ENCODE measurements at regions not wholly inside any gene's neighbourhood (a gene's known extent, or its start where the extent isn't known, plus 50 kb on each side); places are given as distances from the start of the nearest gene placed in this dataset.

DNA sequence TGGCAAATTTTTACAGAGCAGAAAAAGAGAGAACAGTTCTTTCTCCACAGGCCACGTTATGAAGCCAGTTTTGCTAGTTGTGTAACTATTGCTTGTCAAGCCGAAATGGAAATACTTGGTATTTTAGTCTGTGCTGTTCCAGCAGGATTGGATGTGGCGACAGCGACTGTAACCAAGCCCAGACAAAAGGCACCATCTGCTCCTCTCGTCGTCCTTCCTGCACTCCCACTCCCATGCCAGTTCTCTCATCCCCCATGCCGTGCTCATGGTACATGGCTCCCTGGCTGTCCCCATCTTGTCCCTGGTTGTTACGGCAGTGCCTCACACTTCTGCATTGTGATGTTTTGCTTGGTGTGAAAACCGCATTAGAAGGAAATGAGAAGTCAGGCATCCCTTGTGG lies 185.7 kb upstream of the FZD8 start:
- no peak for TF ChIP-seq EZH2 (IDR thresholded peaks at IDR 0.05; ENCODE audit: borderline replicate concordance, insufficient read depth, low read depth, low read length, poor library complexity, severe bottlenecking)
- TF ChIP-seq, protein P1, sequence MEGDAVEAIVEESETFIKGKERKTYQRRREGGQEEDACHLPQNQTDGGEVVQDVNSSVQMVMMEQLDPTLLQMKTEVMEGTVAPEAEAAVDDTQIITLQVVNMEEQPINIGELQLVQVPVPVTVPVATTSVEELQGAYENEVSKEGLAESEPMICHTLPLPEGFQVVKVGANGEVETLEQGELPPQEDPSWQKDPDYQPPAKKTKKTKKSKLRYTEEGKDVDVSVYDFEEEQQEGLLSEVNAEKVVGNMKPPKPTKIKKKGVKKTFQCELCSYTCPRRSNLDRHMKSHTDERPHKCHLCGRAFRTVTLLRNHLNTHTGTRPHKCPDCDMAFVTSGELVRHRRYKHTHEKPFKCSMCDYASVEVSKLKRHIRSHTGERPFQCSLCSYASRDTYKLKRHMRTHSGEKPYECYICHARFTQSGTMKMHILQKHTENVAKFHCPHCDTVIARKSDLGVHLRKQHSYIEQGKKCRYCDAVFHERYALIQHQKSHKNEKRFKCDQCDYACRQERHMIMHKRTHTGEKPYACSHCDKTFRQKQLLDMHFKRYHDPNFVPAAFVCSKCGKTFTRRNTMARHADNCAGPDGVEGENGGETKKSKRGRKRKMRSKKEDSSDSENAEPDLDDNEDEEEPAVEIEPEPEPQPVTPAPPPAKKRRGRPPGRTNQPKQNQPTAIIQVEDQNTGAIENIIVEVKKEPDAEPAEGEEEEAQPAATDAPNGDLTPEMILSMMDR (IDR thresholded peaks at IDR 0.05), result no peak

DNA sequence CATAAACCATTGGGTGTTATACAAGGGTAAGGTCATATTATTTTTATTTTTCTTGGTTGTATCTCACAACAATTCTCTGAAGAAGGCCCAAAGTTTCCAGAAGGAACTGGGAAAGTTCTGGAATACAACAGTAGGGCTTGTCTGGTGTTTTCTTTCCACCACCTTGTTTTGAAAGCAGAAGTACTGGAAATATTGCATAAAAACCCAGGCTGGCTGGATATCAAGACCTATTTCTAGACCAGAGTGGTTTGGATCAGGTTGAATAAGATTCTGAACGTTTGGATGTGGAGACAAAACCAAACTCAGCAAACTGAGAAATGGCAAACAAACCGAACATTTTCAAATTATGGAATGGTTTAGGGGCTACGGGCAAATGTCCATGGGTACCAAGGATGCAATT lies 182.6 kb upstream of the FZD8 start:
- Mint-ChIP-seq H3K4me3 (no peak overlapping the region), H3K4me1 (no peaks in the 10 kb centered on the region), H3K27me3 (no peaks in the 10 kb centered on the region), H3K27ac (no peak overlapping the region), H3K9me3 (ENCODE audit: insufficient read depth) (no peaks in the 10 kb centered on the region)
- no peaks in the 10 kb centered on the region for H3K27me3 ChIP-seq (replicated peaks in 1 of 4; ENCODE audit: control extremely low read depth in 1 of 4, control insufficient read depth in 3 of 4, insufficient read depth in 4 of 4, low read length in 3 of 4)
- H3K4me2 ChIP-seq (replicated peaks; ENCODE audit: low read depth, low read length, poor library complexity, severe bottlenecking), result no peak overlapping the region
- no peak for ATAC-seq (ENCODE audit: low read depth)
- H3K9ac ChIP-seq (ENCODE audit: low read length), result no peak overlapping the region
- intact Hi-C loops (cut with micrococcal nuclease), result no loop called here
- no peaks in the 10 kb centered on the region for H3K4me1 ChIP-seq (ENCODE audit: control insufficient read depth in 2 of 2, insufficient read depth in 2 of 2, low read length in 2 of 2)
- TF ChIP-seq EZH2 (IDR thresholded peaks at IDR 0.05; ENCODE audit: borderline replicate concordance, insufficient read depth, low read depth, low read length, poor library complexity, severe bottlenecking), result no peak
- TF ChIP-seq, protein P1 (IDR thresholded peaks at IDR 0.05), result no peak
- H3K9me3 ChIP-seq (ENCODE audit: control extremely low read depth in 1 of 3, control insufficient read depth in 2 of 3, insufficient read depth in 1 of 3, low read length in 2 of 3), result peaks cover 0 to 6% (median 0%) of the 10 kb centered on the region in 3 donors
- no peak overlapping the region for H3K27ac ChIP-seq (ENCODE audit: low read length in 2 of 2)
- POLR2A ChIA-PET, result no interaction called here
- DNase-seq, result no peak
- 76% methylated on average over 3 of the region's 3 CpGs for WGBS (ENCODE audit: insufficient coverage)
- H4K20me1 ChIP-seq (ENCODE audit: control insufficient read depth, insufficient read depth, low read length, poor library complexity, severe bottlenecking), result no peaks in the 10 kb centered on the region
- CTCF ChIA-PET, result no interaction called here
- H2AFZ ChIP-seq (ENCODE audit: insufficient read depth, low read depth, low read length, poor library complexity, severe bottlenecking), result no peak overlapping the region
- H3K36me3 ChIP-seq (replicated peaks in 1 of 2; ENCODE audit: control extremely low read depth in 1 of 2, control insufficient read depth in 1 of 2, extremely low read depth in 1 of 2, insufficient read depth in 2 of 2, low read length in 1 of 2), result no peaks in the 10 kb centered on the region
- no peak overlapping the region for H3K4me3 ChIP-seq (ENCODE audit: control extremely low read depth in 1 of 5, extremely low read depth in 1 of 5, insufficient read depth in 1 of 5, low read depth in 2 of 5, low read length in 4 of 5)
- no peaks in the 10 kb centered on the region for H3K79me2 ChIP-seq (ENCODE audit: control insufficient read depth, insufficient read depth, low read length)

More for the DNA sequence above, 185.7 kb upstream of the FZD8 start:
- ChIA-PET POLR2A (no interaction called here), CTCF (no interaction called here)
- Mint-ChIP-seq H3K27me3 (no peaks in the 10 kb centered on the region), H3K4me1 (no peaks in the 10 kb centered on the region), H3K4me3 (no peak overlapping the region), H3K27ac (no peak overlapping the region), H3K9me3 (ENCODE audit: insufficient read depth) (no peaks in the 10 kb centered on the region)
- Histone ChIP-seq H3K79me2 (ENCODE audit: control insufficient read depth, insufficient read depth, low read length) (no peaks in the 10 kb centered on the region), H3K9me3 (ENCODE audit: control extremely low read depth in 1 of 3, control insufficient read depth in 2 of 3, insufficient read depth in 1 of 3, low read length in 2 of 3) (peaks cover 0 to 3% (median 0%) of the 10 kb centered on the region in 3 donors), H3K27ac (ENCODE audit: low read length in 2 of 2) (no peak overlapping the region), H4K20me1 (ENCODE audit: control insufficient read depth, insufficient read depth, low read length, poor library complexity, severe bottlenecking) (no peaks in the 10 kb centered on the region), H3K4me3 (ENCODE audit: control extremely low read depth in 1 of 5, extremely low read depth in 1 of 5, insufficient read depth in 1 of 5, low read depth in 2 of 5, low read length in 4 of 5) (no peak overlapping the region), H3K4me2 (replicated peaks; ENCODE audit: low read depth, low read length, poor library complexity, severe bottlenecking) (no peak overlapping the region), H3K27me3 (replicated peaks in 1 of 4; ENCODE audit: control extremely low read depth in 1 of 4, control insufficient read depth in 3 of 4, insufficient read depth in 4 of 4, low read length in 3 of 4) (no peaks in the 10 kb centered on the region), H3K9ac (ENCODE audit: low read length) (no peak overlapping the region), H2AFZ (ENCODE audit: insufficient read depth, low read depth, low read length, poor library complexity, severe bottlenecking) (no peak overlapping the region), H3K4me1 (ENCODE audit: control insufficient read depth in 2 of 2, insufficient read depth in 2 of 2, low read length in 2 of 2) (no peaks in the 10 kb centered on the region), H3K36me3 (replicated peaks in 1 of 2; ENCODE audit: control extremely low read depth in 1 of 2, control insufficient read depth in 1 of 2, extremely low read depth in 1 of 2, insufficient read depth in 2 of 2, low read length in 1 of 2) (no peaks in the 10 kb centered on the region)
- 93% methylated on average over 6 of the region's 9 CpGs for WGBS (ENCODE audit: insufficient coverage)
- DNase-seq (no peak), ATAC-seq (ENCODE audit: low read depth) (no peak)
- intact Hi-C loops (cut with micrococcal nuclease), result no loop called here

Measured in B cell (primary cell).